ENCODE measurements at regions not wholly inside any gene's neighbourhood (a gene's known extent, or its start where the extent isn't known, plus 50 kb on each side); places are given as distances from the start of the nearest gene placed in this dataset.

GRCh38 chr14:98350213-98350612 lies 921.8 kb downstream of the BCL11B start:
- no peaks in the 10 kb centered on the region for H3K4me1 ChIP-seq (ENCODE audit: control insufficient read depth, insufficient read depth, low read length)
- no peak for TF ChIP-seq ZNF132 (tag by site-specific recombination; IDR thresholded peaks at IDR 0.05; ENCODE audit: borderline replicate concordance)
- TF ChIP-seq, protein P1, sequence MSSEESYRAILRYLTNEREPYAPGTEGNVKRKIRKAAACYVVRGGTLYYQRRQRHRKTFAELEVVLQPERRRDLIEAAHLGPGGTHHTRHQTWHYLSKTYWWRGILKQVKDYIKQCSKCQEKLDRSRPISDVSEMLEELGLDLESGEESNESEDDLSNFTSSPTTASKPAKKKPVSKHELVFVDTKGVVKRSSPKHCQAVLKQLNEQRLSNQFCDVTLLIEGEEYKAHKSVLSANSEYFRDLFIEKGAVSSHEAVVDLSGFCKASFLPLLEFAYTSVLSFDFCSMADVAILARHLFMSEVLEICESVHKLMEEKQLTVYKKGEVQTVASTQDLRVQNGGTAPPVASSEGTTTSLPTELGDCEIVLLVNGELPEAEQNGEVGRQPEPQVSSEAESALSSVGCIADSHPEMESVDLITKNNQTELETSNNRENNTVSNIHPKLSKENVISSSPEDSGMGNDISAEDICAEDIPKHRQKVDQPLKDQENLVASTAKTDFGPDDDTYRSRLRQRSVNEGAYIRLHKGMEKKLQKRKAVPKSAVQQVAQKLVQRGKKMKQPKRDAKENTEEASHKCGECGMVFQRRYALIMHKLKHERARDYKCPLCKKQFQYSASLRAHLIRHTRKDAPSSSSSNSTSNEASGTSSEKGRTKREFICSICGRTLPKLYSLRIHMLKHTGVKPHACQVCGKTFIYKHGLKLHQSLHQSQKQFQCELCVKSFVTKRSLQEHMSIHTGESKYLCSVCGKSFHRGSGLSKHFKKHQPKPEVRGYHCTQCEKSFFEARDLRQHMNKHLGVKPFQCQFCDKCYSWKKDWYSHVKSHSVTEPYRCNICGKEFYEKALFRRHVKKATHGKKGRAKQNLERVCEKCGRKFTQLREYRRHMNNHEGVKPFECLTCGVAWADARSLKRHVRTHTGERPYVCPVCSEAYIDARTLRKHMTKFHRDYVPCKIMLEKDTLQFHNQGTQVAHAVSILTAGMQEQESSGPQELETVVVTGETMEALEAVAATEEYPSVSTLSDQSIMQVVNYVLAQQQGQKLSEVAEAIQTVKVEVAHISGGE (tag by site-specific recombination; conservative IDR thresholded peaks at IDR 0.05; ENCODE audit: low read depth) = no peak
- no peak for TF ChIP-seq PATZ1 (tag by site-specific recombination; IDR thresholded peaks at IDR 0.05)
- no peak for TF ChIP-seq ZNF664 (tag by site-specific recombination; IDR thresholded peaks at IDR 0.05)
- TF ChIP-seq HOXA7 (CRISPR knock-in tag; IDR thresholded peaks at IDR 0.05; ENCODE audit: borderline replicate concordance) = no peak
- no peak for TF ChIP-seq ZNF341 (tag by site-specific recombination; IDR thresholded peaks at IDR 0.05; ENCODE audit: low read depth)
- no peak for TF ChIP-seq SETDB1 (IDR thresholded peaks at IDR 0.05; ENCODE audit: insufficient read length, low read length)
- H3K9me3 ChIP-seq (ENCODE audit: control insufficient read depth, insufficient read depth, low read depth, low read length) = no peaks in the 10 kb centered on the region
- ChIA-PET POLR2A (no interaction called here), CTCF (no interaction called here)
- no peaks in the 10 kb centered on the region for H3K36me3 ChIP-seq (ENCODE audit: control insufficient read depth in 2 of 2, insufficient read depth in 1 of 2, low read length in 2 of 2)
- H3K4me3 ChIP-seq (ENCODE audit: low read depth, low read length) = no peak overlapping the region
- H3K27ac ChIP-seq (ENCODE audit: extremely low read depth, low read depth, low read length) = no peak overlapping the region

- CTCF ChIA-PET = no interaction called here
- H3K4me3 ChIP-seq (ENCODE audit: low read depth, low read length) = no peak overlapping the region
- no peaks in the 10 kb centered on the region for H3K36me3 ChIP-seq (ENCODE audit: control insufficient read depth in 2 of 2, insufficient read depth in 1 of 2, low read length in 2 of 2)
- no peak overlapping the region for H3K27ac ChIP-seq (ENCODE audit: extremely low read depth, low read depth, low read length)
- H3K4me1 ChIP-seq (ENCODE audit: control insufficient read depth, insufficient read depth, low read length) = no peaks in the 10 kb centered on the region
- no peaks in the 10 kb centered on the region for H3K9me3 ChIP-seq (ENCODE audit: control insufficient read depth, insufficient read depth, low read depth, low read length)
- POLR2A ChIA-PET = no interaction called here
- TF ChIP-seq SP7 (tag by site-specific recombination; IDR thresholded peaks at IDR 0.05) (no peak), OSR2 (tag by site-specific recombination; IDR thresholded peaks at IDR 0.05) (no peak), PRDM2 (tag by site-specific recombination; IDR thresholded peaks at IDR 0.05; ENCODE audit: borderline replicate concordance) (no peak), BCL6B (tag by site-specific recombination; IDR thresholded peaks at IDR 0.05) (no peak), HOXD13 (CRISPR knock-in tag; IDR thresholded peaks at IDR 0.05; ENCODE audit: borderline replicate concordance) (no peak), ZNF626 (tag by site-specific recombination; IDR thresholded peaks at IDR 0.05) (no peak), CTCF (tag by site-specific recombination; IDR thresholded peaks at IDR 0.05) (no peak), GFI1B (tag by site-specific recombination; IDR thresholded peaks at IDR 0.05) (no peak), INSM2 (tag by site-specific recombination; IDR thresholded peaks at IDR 0.05) (no peak)
- TF ChIP-seq, protein P2, sequence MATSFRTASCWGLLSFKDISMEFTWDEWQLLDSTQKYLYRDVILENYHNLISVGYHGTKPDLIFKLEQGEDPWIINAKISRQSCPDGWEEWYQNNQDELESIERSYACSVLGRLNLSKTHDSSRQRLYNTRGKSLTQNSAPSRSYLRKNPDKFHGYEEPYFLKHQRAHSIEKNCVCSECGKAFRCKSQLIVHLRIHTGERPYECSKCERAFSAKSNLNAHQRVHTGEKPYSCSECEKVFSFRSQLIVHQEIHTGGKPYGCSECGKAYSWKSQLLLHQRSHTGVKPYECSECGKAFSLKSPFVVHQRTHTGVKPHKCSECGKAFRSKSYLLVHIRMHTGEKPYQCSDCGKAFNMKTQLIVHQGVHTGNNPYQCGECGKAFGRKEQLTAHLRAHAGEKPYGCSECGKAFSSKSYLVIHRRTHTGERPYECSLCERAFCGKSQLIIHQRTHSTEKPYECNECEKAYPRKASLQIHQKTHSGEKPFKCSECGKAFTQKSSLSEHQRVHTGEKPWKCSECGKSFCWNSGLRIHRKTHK (tag by site-specific recombination; IDR thresholded peaks at IDR 0.05) = no peak
These were observed 907.0 kb downstream of the BCL11B start for GRCh38 chr14:98364961-98365360.
